SK-N-SH (cell line): ENCODE measurements at regions not wholly inside any gene's neighbourhood (a gene's known extent, or its start where the extent isn't known, plus 50 kb on each side); places are given as distances from the start of the nearest gene placed in this dataset.

Source experiments
- CTCF ChIA-PET: fragments of 300-600, 350-600 bp; formaldehyde crosslinking; extraction: SDS; loops from one replicate; lab custom pipeline; 2021; lab: Yijun Ruan, JAX
- POLR2A ChIA-PET: fragments of 350-600 bp; sonication (Branson Sonifier 250); formaldehyde crosslinking; extraction: SDS; loops from one replicate; lab custom pipeline; 2020; ENCODE audit warnings: antibody characterized with exemption, inconsistent platforms; lab: Yijun Ruan, JAX
- DNase-seq: peaks from one replicate; pipeline ENCODE4 v3.0.0; 2012
- H2AFZ ChIP-seq: fragments of 200-600 bp; sonication (generic); 2 replicates; pipeline ENCODE4 v1.8.1; 2016; ENCODE audit warnings: antibody characterized with exemption, mild to moderate bottlenecking, low read depth
- H3F3A ChIP-seq: fragments of 200-600 bp; sonication (generic); replicated peaks from 2 replicates; pipeline ENCODE3; 2016; ENCODE audit warnings: antibody characterized with exemption, mild to moderate bottlenecking; ENCODE audit not compliant: insufficient read depth
- H3K27ac ChIP-seq, 2 experiments: fragments of 200-500 bp in 1 of 2; fragments of 200-600 bp in 1 of 2; sonication (Bioruptor generic) in 1 of 2; sonication (generic), shearing (Covaris generic) in 1 of 2; 2 replicates each; pipeline versions ENCODE4 v1.5.1 to v1.6.1; 2014 to 2016; ENCODE audit warnings: low read depth in 2 of 2, inconsistent platforms in 1 of 2, low read length in 1 of 2, mild to moderate bottlenecking in 1 of 2, mixed read lengths in 1 of 2
- H3K27me3 ChIP-seq: fragments of 200-600 bp; sonication (generic), shearing (Covaris generic); 2 replicates; pipeline ENCODE4 v1.6.1; 2016; ENCODE audit warnings: mixed run types; ENCODE audit not compliant: insufficient read depth
- H3K36me3 ChIP-seq, 2 experiments: fragments of 200-500 bp in 1 of 2; fragments of 200-600 bp in 1 of 2; sonication (Bioruptor generic) in 1 of 2; sonication (generic) in 1 of 2; replicated peaks in 1 of 2; 2 replicates each; pipeline versions ENCODE3 to v1.5.1; 2014 to 2016; ENCODE audit warnings: low read length in 1 of 2, mild to moderate bottlenecking in 1 of 2; ENCODE audit not compliant: insufficient read depth in 2 of 2, control insufficient read depth in 1 of 2
- H3K4me1 ChIP-seq, 2 experiments: fragments of 200-500 bp in 1 of 2; fragments of 200-600 bp in 1 of 2; sonication (Bioruptor generic) in 1 of 2; sonication (generic), shearing (Covaris generic) in 1 of 2; 2 replicates each; pipeline versions ENCODE4 v1.5.1 to v1.6.1; 2014 to 2016; ENCODE audit warnings: low read depth in 1 of 2, low read length in 1 of 2, mixed run types in 1 of 2; ENCODE audit not compliant: insufficient read depth in 2 of 2, control insufficient read depth in 1 of 2
- H3K4me2 ChIP-seq: fragments of 200-600 bp; sonication (generic), shearing (Covaris generic); 2 replicates; pipeline ENCODE4 v1.6.1; 2017; ENCODE audit warnings: mixed run types
- H3K4me3 ChIP-seq, 2 experiments: fragments of 200-500 bp in 1 of 2; fragments of 200-600 bp in 1 of 2; sonication (Bioruptor generic) in 1 of 2; sonication (generic), shearing (Covaris generic) in 1 of 2; 2 replicates each; pipeline versions ENCODE4 v1.5.1 to v1.8.1; 2014 to 2016; ENCODE audit warnings: low read depth in 2 of 2, inconsistent platforms in 1 of 2, low read length in 1 of 2, mild to moderate bottlenecking in 1 of 2, mixed read lengths in 1 of 2, moderate library complexity in 1 of 2
- H3K79me2 ChIP-seq: fragments of 200-600 bp; sonication (generic); 2 replicates; pipeline ENCODE4 v1.8.1; 2017; ENCODE audit warnings: mild to moderate bottlenecking; ENCODE audit not compliant: insufficient read depth
- H3K9ac ChIP-seq: fragments of 200-600 bp; sonication (generic); 2 replicates; pipeline ENCODE4 v1.6.1; 2017; ENCODE audit warnings: mixed run types
- H3K9me2 ChIP-seq: fragments of 200-600 bp; sonication (generic); 2 replicates; pipeline ENCODE4 v1.6.1; 2017; ENCODE audit warnings: mixed run types
- H3K9me3 ChIP-seq: fragments of 200-600 bp; sonication (generic); 2 replicates; pipeline ENCODE4 v1.6.1; 2017; ENCODE audit warnings: mixed run types, mild to moderate bottlenecking, moderate library complexity
- H4K20me1 ChIP-seq: fragments of 200-600 bp; sonication (generic); 2 replicates; pipeline ENCODE4 v1.6.1; 2017; ENCODE audit warnings: mild to moderate bottlenecking, mixed run types; ENCODE audit not compliant: insufficient read depth
- CTCF ChIP-seq: fragments of 200-600 bp; sonication (generic); IDR thresholded peaks from 2 replicates; pipeline ENCODE4 v1.6.1; 2017; ENCODE audit warnings: antibody characterized with exemption, mild to moderate bottlenecking, moderate library complexity
- EP300 ChIP-seq, 2 experiments: IDR thresholded peaks; 2 replicates each; pipeline versions ENCODE4 v1.4.0 to v1.6.1; 2012; ENCODE audit warnings: borderline replicate concordance in 1 of 2, low read depth in 1 of 2, low read length in 1 of 2
- FOSL2 ChIP-seq: IDR thresholded peaks from 2 replicates; pipeline ENCODE4 v1.4.0; 2012; ENCODE audit warnings: low read depth, mild to moderate bottlenecking, moderate library complexity, borderline replicate concordance
- FOXJ3 ChIP-seq: sonication (generic); formaldehyde crosslinking; IDR thresholded peaks from 2 replicates; pipeline ENCODE4 v1.5.1; 2020; ENCODE audit warnings: mild to moderate bottlenecking, missing genetic modification reagents
- GATA2 ChIP-seq: sonication (generic); formaldehyde crosslinking; IDR thresholded peaks from 2 replicates; pipeline ENCODE4 v1.5.0; 2020; ENCODE audit warnings: mild to moderate bottlenecking, missing genetic modification reagents
- MEF2A ChIP-seq: IDR thresholded peaks from 2 replicates; pipeline ENCODE4 v1.4.0; 2012; ENCODE audit warnings: low read depth, borderline replicate concordance
- NFIC ChIP-seq: IDR thresholded peaks from 2 replicates; pipeline ENCODE4 v1.4.0; 2012; ENCODE audit warnings: borderline replicate concordance
- PBX3 ChIP-seq: IDR thresholded peaks from 2 replicates; pipeline ENCODE4; 2012
- POLR2AphosphoS5 ChIP-seq: IDR thresholded peaks from 2 replicates; pipeline ENCODE4 v1.6.1; 2012; ENCODE audit warnings: low read depth, low read length
- RXRA ChIP-seq: IDR thresholded peaks from 2 replicates; pipeline ENCODE4 v1.4.0; 2012; ENCODE audit warnings: low read depth, mild to moderate bottlenecking, borderline replicate concordance
- SIN3A ChIP-seq: IDR thresholded peaks from 2 replicates; pipeline ENCODE4 v1.6.1; 2012; ENCODE audit warnings: low read depth, mild to moderate bottlenecking, low read length, moderate library complexity, borderline replicate concordance
- TCF12 ChIP-seq: IDR thresholded peaks from 2 replicates; pipeline ENCODE4 v1.4.0; 2012
- YY1 ChIP-seq: IDR thresholded peaks from 2 replicates; pipeline ENCODE4 v1.4.0; 2012; ENCODE audit warnings: low read depth, mild to moderate bottlenecking
- WGBS: methylation state at CpG from one replicate; pipeline ENCODE4 v1.1.6; 2017; ENCODE audit warnings: low lambda C conversion rate; 5-methylcytosine and 5-hydroxymethylcytosine counted together
- TF ChIP-seq, protein P1 (sequence below): IDR thresholded peaks from 2 replicates; pipeline ENCODE4 v1.4.0; 2012; ENCODE audit warnings: low read depth
- TF ChIP-seq, protein P2 (sequence below): fragments of 150-350 bp; IDR thresholded peaks from 2 replicates; pipeline ENCODE4 v1.6.1; 2017; ENCODE audit warnings: antibody characterized with exemption, low read length, low read depth, borderline replicate concordance

- H3K4me1 ChIP-seq = no peaks in the 10 kb centered on the region; a peak in 2 of 4 replicates
- no peak overlapping the region for H3K27ac ChIP-seq
- no peaks in the 10 kb centered on the region for H3K9me2 ChIP-seq
- no peak overlapping the region for H3K9ac ChIP-seq
- TF ChIP-seq FOSL2 = no peak
- no peak for TF ChIP-seq GATA2 (CRISPR knock-in tag)
- no peak for TF ChIP-seq PBX3
- no peak for TF ChIP-seq MEF2A
- TF ChIP-seq NFIC = no peak
- TF ChIP-seq CTCF = no peak
- TF ChIP-seq EP300 (IDR thresholded peaks at IDR 0.05; ENCODE audit: borderline replicate concordance in 1 of 2, low read depth in 1 of 2, low read length in 1 of 2) = no peak
- no peak for TF ChIP-seq SIN3A
- no peak for TF ChIP-seq POLR2AphosphoS5
- no peaks in the 10 kb centered on the region for H4K20me1 ChIP-seq
- DNase-seq = no peak
- ChIA-PET POLR2A (no interaction called here), CTCF (no interaction called here)
- H2AFZ ChIP-seq = no peak overlapping the region
- peaks cover 39% of the 10 kb centered on the region for H3K27me3 ChIP-seq
- peaks cover 26% of the 10 kb centered on the region for H3F3A ChIP-seq
- no peak overlapping the region for H3K4me3 ChIP-seq
- H3K79me2 ChIP-seq = no peaks in the 10 kb centered on the region
- no peaks in the 10 kb centered on the region for H3K9me3 ChIP-seq
- no peak overlapping the region for H3K4me2 ChIP-seq
- whole genome bisulfite sequencing = 21% methylated on average over 9 of the region's 9 CpGs
- H3K36me3 ChIP-seq = no peaks in the 10 kb centered on the region
Observed at GRCh38 chr6:27674882-27675281, 202.0 kb upstream of the ZNF184 start.

- Histone ChIP-seq H3K4me1 (no peaks in the 10 kb centered on the region; a peak in 2 of 4 replicates), H4K20me1 (no peaks in the 10 kb centered on the region), H3K27ac (no peak overlapping the region), H2AFZ (peak overlapping the region; percentile 72), H3K9me3 (no peaks in the 10 kb centered on the region), H3K4me2 (peak overlapping the region; percentile 75), H3K9ac (no peak overlapping the region), H3K9me2 (no peaks in the 10 kb centered on the region), H3F3A (peaks cover 42% of the 10 kb centered on the region), H3K27me3 (peaks cover 23% of the 10 kb centered on the region; the same call in 1 of the 2 replicates), H3K36me3 (no peaks in the 10 kb centered on the region), H3K79me2 (no peaks in the 10 kb centered on the region), H3K4me3 (peak overlapping the region; percentile 40 to 57)
- DNase-seq = no peak
- CTCF ChIA-PET = interaction anchor here (1.6 to 2.2 kb wide), 2 partner anchors 15 to 360 kb away, joined by 5 to 6 read pairs; partner anchors contain the start of gene POM121L2
- POLR2A ChIA-PET = no interaction called here
- TF ChIP-seq, protein P1, sequence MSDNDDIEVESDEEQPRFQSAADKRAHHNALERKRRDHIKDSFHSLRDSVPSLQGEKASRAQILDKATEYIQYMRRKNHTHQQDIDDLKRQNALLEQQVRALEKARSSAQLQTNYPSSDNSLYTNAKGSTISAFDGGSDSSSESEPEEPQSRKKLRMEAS = 0 out of 2 replicates have a peak, but pooled peaks have one; percentile 7
- TF ChIP-seq FOSL2 (peak; percentile 22; the same call in 1 of the 2 replicates), TCF12 (peak; percentile 15; the same call in 1 of the 2 replicates), FOXJ3 (CRISPR knock-in tag) (no peak), RXRA (peak; percentile 82), YY1 (peak; percentile 79)
- TF ChIP-seq, protein P2, sequence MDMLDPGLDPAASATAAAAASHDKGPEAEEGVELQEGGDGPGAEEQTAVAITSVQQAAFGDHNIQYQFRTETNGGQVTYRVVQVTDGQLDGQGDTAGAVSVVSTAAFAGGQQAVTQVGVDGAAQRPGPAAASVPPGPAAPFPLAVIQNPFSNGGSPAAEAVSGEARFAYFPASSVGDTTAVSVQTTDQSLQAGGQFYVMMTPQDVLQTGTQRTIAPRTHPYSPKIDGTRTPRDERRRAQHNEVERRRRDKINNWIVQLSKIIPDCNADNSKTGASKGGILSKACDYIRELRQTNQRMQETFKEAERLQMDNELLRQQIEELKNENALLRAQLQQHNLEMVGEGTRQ = no peak
- WGBS = under 1% methylated on average over 28 of the region's 28 CpGs
Observed at GRCh38 chr6:27672113-27672799, 199.4 kb upstream of the ZNF184 start.
